Omental fat pad (tissue), 3 donors: ENCODE measurements at regions not wholly inside any gene's neighbourhood (a gene's known extent, or its start where the extent isn't known, plus 50 kb on each side); places are given as distances from the start of the nearest gene placed in this dataset.

ENCODE experiments used
- ATAC-seq: fragments of 150-250 bp; one replicate; pipeline ENCODE4 v1.9.1; 2016; ENCODE audit warnings: mild to moderate bottlenecking, moderate library complexity; ENCODE audit not compliant: low FRiP score
- DNase-seq: peaks from one replicate; pipeline ENCODE4 v3.0.0-alpha.2; 2019; ENCODE audit warnings: low spot score
- TF ChIP-seq, protein P1 (sequence below), 3 donors: fragments of 450-650 bp; IDR thresholded peaks; one replicate each; pipeline ENCODE4 v1.5.1; 2016 to 2017; ENCODE audit warnings: antibody characterized with exemption in 3 of 3, mild to moderate bottlenecking in 3 of 3, moderate library complexity in 2 of 3

DNA sequence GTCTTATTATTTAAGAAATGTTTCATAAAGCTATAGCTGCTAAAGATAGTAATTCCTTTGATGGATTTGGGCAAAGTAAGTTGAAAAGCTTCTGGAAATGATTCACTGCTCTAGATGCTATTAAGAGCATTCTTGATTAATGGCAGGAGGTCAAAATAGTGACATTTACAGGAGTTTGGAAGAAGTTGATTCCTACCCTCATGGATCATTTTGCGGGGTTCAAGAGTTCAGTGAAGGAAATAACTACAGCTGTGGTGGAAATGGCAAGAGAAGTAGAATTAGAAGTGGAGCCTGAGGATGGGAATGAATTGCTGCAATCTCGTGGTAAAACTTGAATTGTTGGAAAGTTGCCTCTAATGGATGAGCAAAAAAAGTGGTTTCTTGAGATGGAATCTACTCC, 316.1 kb downstream of the UTRN start:
- TF ChIP-seq, protein P1, sequence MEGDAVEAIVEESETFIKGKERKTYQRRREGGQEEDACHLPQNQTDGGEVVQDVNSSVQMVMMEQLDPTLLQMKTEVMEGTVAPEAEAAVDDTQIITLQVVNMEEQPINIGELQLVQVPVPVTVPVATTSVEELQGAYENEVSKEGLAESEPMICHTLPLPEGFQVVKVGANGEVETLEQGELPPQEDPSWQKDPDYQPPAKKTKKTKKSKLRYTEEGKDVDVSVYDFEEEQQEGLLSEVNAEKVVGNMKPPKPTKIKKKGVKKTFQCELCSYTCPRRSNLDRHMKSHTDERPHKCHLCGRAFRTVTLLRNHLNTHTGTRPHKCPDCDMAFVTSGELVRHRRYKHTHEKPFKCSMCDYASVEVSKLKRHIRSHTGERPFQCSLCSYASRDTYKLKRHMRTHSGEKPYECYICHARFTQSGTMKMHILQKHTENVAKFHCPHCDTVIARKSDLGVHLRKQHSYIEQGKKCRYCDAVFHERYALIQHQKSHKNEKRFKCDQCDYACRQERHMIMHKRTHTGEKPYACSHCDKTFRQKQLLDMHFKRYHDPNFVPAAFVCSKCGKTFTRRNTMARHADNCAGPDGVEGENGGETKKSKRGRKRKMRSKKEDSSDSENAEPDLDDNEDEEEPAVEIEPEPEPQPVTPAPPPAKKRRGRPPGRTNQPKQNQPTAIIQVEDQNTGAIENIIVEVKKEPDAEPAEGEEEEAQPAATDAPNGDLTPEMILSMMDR (IDR thresholded peaks at IDR 0.05): no peak

DNA sequence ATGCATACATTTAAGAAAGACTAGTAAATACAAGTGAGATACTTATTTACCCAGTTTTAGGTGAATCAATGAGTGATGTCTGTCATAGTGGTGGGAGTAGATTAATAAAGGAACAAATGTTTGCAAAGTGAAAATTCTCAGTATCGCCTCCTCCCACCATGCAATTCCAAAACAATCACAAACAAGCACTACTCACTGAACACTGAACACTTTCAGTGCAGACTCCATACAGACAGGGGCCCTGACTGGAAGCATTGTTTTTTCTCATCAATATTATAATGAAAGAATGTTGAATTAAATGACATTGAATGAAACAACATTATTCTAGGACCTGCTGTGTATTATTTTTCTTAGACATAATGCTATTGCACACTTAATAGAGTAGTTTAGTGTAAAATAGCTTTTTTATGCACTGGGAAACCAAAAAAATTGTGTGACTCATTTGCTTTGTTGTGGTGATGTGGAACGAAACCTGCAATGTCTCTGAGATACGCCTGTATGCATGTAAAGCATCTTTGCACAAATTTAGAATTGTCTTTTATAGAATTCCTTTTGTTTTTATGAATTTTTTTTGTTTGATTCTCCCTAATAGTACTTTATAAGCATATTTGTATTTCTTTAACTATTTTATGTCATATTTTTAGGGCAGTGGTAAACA, 317.5 kb downstream of the UTRN start:
- ATAC-seq (no peak), DNase-seq (no peak)
- TF ChIP-seq, protein P1 (IDR thresholded peaks at IDR 0.05): no peak

More for the DNA sequence above, 316.1 kb downstream of the UTRN start:
- no peak for DNase-seq
- ATAC-seq: no peak

DNA sequence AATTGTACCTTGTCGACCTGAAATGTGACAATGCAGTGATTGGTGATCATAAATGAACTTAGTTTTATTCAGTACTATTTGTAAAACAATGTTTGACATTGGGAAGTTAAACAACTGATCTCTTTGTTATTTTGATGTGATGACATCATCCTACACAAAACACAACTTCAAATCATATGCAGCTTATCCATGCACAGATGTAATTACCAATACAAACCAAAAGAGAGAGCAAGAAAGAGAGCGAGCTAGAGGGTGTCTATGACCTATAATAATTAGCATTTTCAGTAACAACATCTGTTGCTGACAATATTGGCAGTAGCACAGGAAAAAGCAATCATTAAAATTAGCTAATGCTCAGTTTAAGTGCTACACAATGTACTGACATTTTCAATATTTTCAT, 320.9 kb downstream of the UTRN start:
- DNase-seq (no peak), ATAC-seq (no peak)
- TF ChIP-seq, protein P1 (IDR thresholded peaks at IDR 0.05): no peak

DNA sequence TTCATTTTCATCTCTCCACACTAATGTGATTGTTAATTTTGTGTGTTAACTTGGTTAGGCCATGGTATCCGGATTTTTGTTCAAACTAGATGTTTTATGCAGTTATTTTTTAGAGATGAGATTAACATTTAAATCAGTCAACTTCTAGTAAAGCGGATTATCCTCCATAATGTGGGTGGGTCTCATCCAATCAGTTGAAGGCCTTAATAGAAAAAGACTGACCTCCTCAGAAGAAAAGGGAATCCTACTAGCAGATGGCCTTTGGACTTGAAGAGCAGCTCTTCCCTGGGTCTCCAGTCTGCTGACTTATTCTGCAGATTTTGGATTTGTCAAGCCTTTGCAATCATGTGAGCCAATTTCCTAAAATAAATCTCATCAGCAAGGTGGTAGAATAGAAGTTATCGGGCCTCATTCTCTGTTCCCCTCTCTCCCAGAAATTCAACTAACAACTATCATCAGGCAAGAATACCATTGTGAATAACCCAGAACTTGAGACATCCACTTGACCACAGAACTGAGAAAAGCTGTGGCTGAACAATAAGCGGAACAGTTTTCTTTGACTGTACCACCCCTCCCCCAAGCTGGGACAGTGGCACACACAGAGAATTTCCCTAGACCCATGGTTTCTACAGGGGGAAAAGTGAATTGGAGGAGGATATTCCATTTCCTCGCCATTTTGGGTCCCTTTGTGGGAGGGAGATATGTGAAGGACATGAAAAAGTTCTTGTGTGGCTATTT, 323.0 kb downstream of the UTRN start:
- ATAC-seq: no peak
- no peak for DNase-seq
- TF ChIP-seq, protein P1 (IDR thresholded peaks at IDR 0.05): no peak

DNA sequence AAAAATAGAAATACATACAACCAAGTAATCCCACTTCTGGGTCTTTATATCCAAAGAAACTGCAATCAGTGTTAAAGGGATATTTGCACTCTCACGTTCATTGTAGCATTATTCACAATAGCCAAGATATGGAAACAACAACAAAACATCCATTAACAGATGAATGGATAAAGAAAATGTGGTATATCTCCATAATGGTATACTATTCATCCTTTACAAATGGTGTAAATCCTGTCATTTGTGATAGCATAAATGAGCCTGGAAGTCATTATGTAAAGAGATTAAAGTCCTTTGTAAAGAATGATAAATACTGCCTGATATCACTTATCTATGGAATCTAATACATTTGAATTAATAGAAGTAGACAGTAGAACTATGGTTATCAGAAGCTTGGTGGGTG, 327.7 kb downstream of the UTRN start:
- TF ChIP-seq, protein P1 (IDR thresholded peaks at IDR 0.05): no peak
- ATAC-seq (no peak), DNase-seq (no peak)

DNA sequence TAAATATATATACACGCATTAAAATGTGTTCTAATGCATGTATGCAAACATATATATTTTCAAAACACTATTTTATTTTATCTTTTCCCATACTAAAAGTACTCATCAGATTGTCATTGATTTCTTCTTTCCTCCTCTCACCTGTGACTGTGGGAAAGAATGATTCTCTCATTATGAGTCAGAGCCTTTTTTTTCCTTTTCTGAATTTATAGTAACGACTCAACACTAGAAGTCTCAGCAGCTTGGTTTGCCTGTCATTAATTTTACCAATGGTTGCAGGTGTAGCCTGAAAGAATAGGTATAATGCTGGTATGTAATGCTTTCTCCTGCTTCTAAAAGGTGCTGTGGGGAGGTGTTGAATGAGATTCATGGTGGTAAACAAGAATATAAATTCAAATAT, 328.7 kb downstream of the UTRN start:
- ATAC-seq (no peak), DNase-seq (no peak)
- TF ChIP-seq, protein P1 (IDR thresholded peaks at IDR 0.05): no peak

DNA sequence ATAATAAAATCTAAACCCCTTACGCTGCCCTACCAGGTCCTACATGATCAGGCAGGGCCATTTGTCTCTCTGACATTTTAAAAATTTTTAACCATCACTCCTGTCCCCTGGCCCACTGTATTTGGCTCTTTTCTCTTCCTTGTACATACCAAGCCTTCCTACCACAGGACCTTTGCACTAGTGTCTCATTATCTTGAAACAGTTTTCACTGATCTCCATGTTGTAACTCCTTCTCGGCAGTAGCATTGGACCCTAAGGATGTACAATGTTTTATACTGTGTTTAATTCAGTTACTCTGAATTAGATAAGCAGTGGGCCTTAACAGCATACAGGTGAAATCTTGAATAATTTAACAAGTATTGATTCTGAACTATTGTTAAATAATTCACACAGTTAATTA, 330.7 kb downstream of the UTRN start:
- ATAC-seq: no peak
- TF ChIP-seq, protein P1 (IDR thresholded peaks at IDR 0.05): no peak
- DNase-seq: no peak
